Calu3 (cell line): ENCODE measurements at regions not wholly inside any gene's neighbourhood (a gene's known extent, or its start where the extent isn't known, plus 50 kb on each side); places are given as distances from the start of the nearest gene placed in this dataset.

Source experiments
- BruUV-seq: library from RNA; stranded (reverse); fragments of 400-500 nt; replicated peaks from 2 replicates; lab custom pipeline; 2021; lab: Mats Ljungman, UMichigan
- CTCF ChIA-PET: fragments of 300-600 bp; sonication (Branson Sonifier 250); formaldehyde crosslinking; loops from one replicate; lab custom pipeline; 2022; ENCODE audit warnings: antibody characterized with exemption; lab: Charles Lee
- DNase-seq: peaks from one replicate; pipeline ENCODE4 v3.0.0; 2022
- H3K27ac Mint-ChIP-seq: one replicate; pipeline ENCODE4 v1.8.0; 2022; ENCODE audit warnings: mixed read lengths; ENCODE audit not compliant: unreplicated experiment
- H3K27me3 Mint-ChIP-seq: one replicate; pipeline ENCODE4 v1.8.0; 2022; ENCODE audit warnings: mixed read lengths; ENCODE audit not compliant: unreplicated experiment
- H3K36me3 Mint-ChIP-seq: one replicate; pipeline ENCODE4 v1.8.0; 2022; ENCODE audit warnings: mild to moderate bottlenecking, moderate library complexity, mixed read lengths; ENCODE audit not compliant: insufficient read depth, unreplicated experiment
- H3K4me1 Mint-ChIP-seq: one replicate; pipeline ENCODE4 v1.8.0; 2022; ENCODE audit warnings: mild to moderate bottlenecking, low read depth, mixed read lengths; ENCODE audit not compliant: unreplicated experiment
- H3K4me3 Mint-ChIP-seq: one replicate; pipeline ENCODE4 v1.8.0; 2022; ENCODE audit warnings: mild to moderate bottlenecking, low read depth, moderate library complexity, mixed read lengths; ENCODE audit not compliant: unreplicated experiment
- H3K9me3 Mint-ChIP-seq: one replicate; pipeline ENCODE4 v1.8.0; 2022; ENCODE audit warnings: low read depth, mixed read lengths; ENCODE audit not compliant: unreplicated experiment
- CTCF ChIP-seq: fragments of 200-600 bp; IDR thresholded peaks from one replicate; pipeline ENCODE4 v1.8.0; 2022; ENCODE audit warnings: antibody characterized with exemption; ENCODE audit not compliant: unreplicated experiment
- intact Hi-C: fragments of 100-400 bp; cut with micrococcal nuclease; formaldehyde crosslinking; loops from one replicate; pipeline ENCODE4 v1.10.0; 2022; ENCODE audit not compliant: unreplicated experiment

- Mint-ChIP-seq H3K4me1 (no peaks in the 10 kb centered on the region), H3K4me3 (no peak overlapping the region), H3K36me3 (no peaks in the 10 kb centered on the region), H3K27ac (no peak overlapping the region), H3K27me3 (no peaks in the 10 kb centered on the region), H3K9me3 (no peaks in the 10 kb centered on the region)
- CTCF ChIA-PET, result no interaction called here
- intact Hi-C loops, result no loop called here
- TF ChIP-seq CTCF, result no peak
- no peak for DNase-seq
- BruUV-seq, result no TSS peak
Measured at GRCh38 chr3:72579581-72580245, 268.5 kb downstream of the SHQ1 start.

DNA sequence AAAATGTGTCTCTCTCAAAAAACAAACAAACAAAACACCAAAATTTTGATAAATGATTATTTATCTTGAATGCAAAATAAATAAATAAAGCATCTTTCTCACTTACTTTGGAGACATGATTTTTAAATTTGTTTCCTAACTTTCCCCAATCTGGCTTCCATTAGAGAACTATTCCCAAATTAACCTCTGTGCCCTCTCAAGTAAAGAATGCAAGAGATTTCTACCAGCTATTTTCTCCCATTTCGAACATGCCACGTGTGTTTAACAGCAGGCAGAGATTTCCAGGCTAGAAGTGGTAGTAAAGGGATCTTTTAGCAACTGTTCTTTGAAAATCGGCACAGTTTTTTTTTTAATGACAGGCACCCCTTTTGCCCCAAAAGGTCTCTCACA, 269.1 kb downstream of the SHQ1 start:
- Mint-ChIP-seq H3K27ac (no peak overlapping the region), H3K4me1 (no peaks in the 10 kb centered on the region)
- BruUV-seq, result no TSS peak

GRCh38 chr3:72577190-72577589, 271.1 kb downstream of the SHQ1 start:
- Mint-ChIP-seq H3K27ac (no peak overlapping the region), H3K27me3 (no peaks in the 10 kb centered on the region), H3K36me3 (no peaks in the 10 kb centered on the region), H3K9me3 (no peaks in the 10 kb centered on the region), H3K4me1 (no peaks in the 10 kb centered on the region), H3K4me3 (no peak overlapping the region)
- no TSS peak for BruUV-seq
- DNase-seq, result no peak
- CTCF ChIA-PET, result no interaction called here
- no peak for TF ChIP-seq CTCF
- intact Hi-C loops, result no loop called here

More for the DNA sequence above, 269.1 kb downstream of the SHQ1 start:
- H3K4me3 Mint-ChIP-seq, result no peak overlapping the region
- H3K36me3 Mint-ChIP-seq, result no peaks in the 10 kb centered on the region
- H3K9me3 Mint-ChIP-seq, result no peaks in the 10 kb centered on the region
- CTCF ChIA-PET, result no interaction called here
- intact Hi-C loops, result no loop called here
- no peak for DNase-seq
- no peak for TF ChIP-seq CTCF
- H3K27me3 Mint-ChIP-seq, result no peaks in the 10 kb centered on the region

DNA sequence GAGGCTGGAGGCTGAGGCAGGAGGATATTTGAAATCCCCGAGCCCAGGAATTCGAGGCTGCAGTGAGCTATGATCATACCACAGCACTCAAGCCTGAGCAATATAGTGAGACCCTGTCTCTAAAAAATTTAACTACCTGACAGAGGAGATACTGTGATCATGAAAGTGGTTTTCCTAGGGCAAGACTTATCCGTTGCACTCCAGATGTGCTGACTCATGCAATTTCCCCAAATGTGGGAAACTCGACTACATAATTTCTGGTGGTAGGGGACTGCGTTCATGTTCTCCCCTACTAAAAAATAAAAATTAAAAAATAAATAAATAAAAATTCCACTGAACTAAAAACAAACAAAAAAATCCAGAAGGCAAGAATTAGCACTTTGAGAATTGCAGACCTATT, 271.7 kb downstream of the SHQ1 start:
- Mint-ChIP-seq H3K36me3 (no peaks in the 10 kb centered on the region), H3K27ac (no peak overlapping the region), H3K9me3 (no peaks in the 10 kb centered on the region), H3K27me3 (no peaks in the 10 kb centered on the region), H3K4me1 (no peaks in the 10 kb centered on the region), H3K4me3 (no peak overlapping the region)
- CTCF ChIA-PET, result no interaction called here
- intact Hi-C loops, result no loop called here
- TF ChIP-seq CTCF, result no peak
- BruUV-seq, result no TSS peak
- DNase-seq, result no peak
